ENCODE measurements at regions not wholly inside any gene's neighbourhood (a gene's known extent, or its start where the extent isn't known, plus 50 kb on each side); places are given as distances from the start of the nearest gene placed in this dataset.
"Not testable (repeated sequence)": the region's sequence is repeated elsewhere in the genome, so short reads cannot be mapped to it uniquely, and the experiment has no call there.

GRCh38 chr16:86243571-86244154 is 266.7 kb upstream of the FOXF1 start:
- no peak for FAIRE-seq

GRCh38 chr16:86244158-86244557 is 266.2 kb upstream of the FOXF1 start:
- FAIRE-seq = no peak

- no peak for FAIRE-seq
Observed at GRCh38 chr16:86244936-86245335, 265.4 kb upstream of the FOXF1 start.

GRCh38 chr16:86245351-86245750 is 265.0 kb upstream of the FOXF1 start:
- no peak for FAIRE-seq

GRCh38 chr16:86245895-86246294 is 264.4 kb upstream of the FOXF1 start:
- no peak for FAIRE-seq

- FAIRE-seq = no peak
Observed at GRCh38 chr16:86248310-86248905, 261.9 kb upstream of the FOXF1 start.

- no peak for FAIRE-seq
Observed at GRCh38 chr16:86249631-86250030, 260.7 kb upstream of the FOXF1 start.

- FAIRE-seq = no peak
Observed at GRCh38 chr16:86251682-86252081, 258.6 kb upstream of the FOXF1 start.

GRCh38 chr16:86252596-86252995 is 257.7 kb upstream of the FOXF1 start:
- FAIRE-seq = no peak

GRCh38 chr16:86255966-86256365 is 254.4 kb upstream of the FOXF1 start:
- no peak for FAIRE-seq

GRCh38 chr16:86256995-86257394 is 253.3 kb upstream of the FOXF1 start:
- FAIRE-seq = no peak

GRCh38 chr16:86257546-86257945 is 252.8 kb upstream of the FOXF1 start:
- no peak for FAIRE-seq

GRCh38 chr16:86258713-86259112 is 251.6 kb upstream of the FOXF1 start:
- FAIRE-seq = no peak

- no peak for FAIRE-seq
Observed at GRCh38 chr16:86259499-86259898, 250.8 kb upstream of the FOXF1 start.

- FAIRE-seq = no peak
Observed at GRCh38 chr16:86261379-86261778, 248.9 kb upstream of the FOXF1 start.

- FAIRE-seq = not testable (repeated sequence)
Observed at GRCh38 chr16:86267657-86268056, 242.7 kb upstream of the FOXF1 start.

- FAIRE-seq = no peak
Observed at GRCh38 chr16:86270696-86271095, 239.6 kb upstream of the FOXF1 start.

- FAIRE-seq = no peak
Observed at GRCh38 chr16:86272744-86273143, 237.6 kb upstream of the FOXF1 start.

- no peak for FAIRE-seq
Observed at GRCh38 chr16:86277221-86277620, 233.1 kb upstream of the FOXF1 start.

GRCh38 chr16:86277859-86278258 is 232.5 kb upstream of the FOXF1 start:
- FAIRE-seq = not testable (repeated sequence)

- no peak for FAIRE-seq
Observed at GRCh38 chr16:86281421-86281820, 228.9 kb upstream of the FOXF1 start.

- FAIRE-seq = no peak
Observed at GRCh38 chr16:86283944-86284343, 226.4 kb upstream of the FOXF1 start.

- no peak for FAIRE-seq
Observed at GRCh38 chr16:86285421-86285820, 224.9 kb upstream of the FOXF1 start.

GRCh38 chr16:86285938-86286921 is 224.1 kb upstream of the FOXF1 start:
- FAIRE-seq = no peak

All from A204.1 (cell line).